HG03442 (cell line): ENCODE measurements at regions not wholly inside any gene's neighbourhood (a gene's known extent, or its start where the extent isn't known, plus 50 kb on each side); places are given as distances from the start of the nearest gene placed in this dataset.

Experiments
- ATAC-seq: cut with Tn5 transposase; IDR thresholded peaks from one replicate; pipeline ENCODE4 v1.9.1; 2021; ENCODE audit warnings: mild to moderate bottlenecking, moderate library complexity; ENCODE audit not compliant: unreplicated experiment

DNA sequence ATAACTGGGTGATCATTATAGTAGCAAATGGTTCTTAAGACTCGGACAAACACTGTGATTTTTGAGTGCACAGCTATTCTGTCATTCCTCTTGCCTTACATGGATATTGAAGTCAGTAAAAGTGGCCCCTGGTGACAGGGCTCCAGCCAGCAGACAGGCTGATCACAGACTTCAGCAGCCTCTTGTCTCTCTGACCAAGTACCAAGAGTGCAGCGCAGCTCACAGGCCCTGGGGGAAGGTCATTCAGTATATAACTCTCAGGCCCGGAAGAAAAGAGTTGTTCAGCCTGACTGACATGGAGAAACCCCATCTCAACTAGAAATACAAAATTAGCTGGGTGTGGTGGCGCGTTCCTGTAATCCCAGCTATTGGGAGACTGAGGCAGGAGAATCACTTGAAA lies 202.6 kb downstream of the HRH4 start:
- ATAC-seq, result no peak

- no peak for ATAC-seq
Observed at GRCh38 chr18:24669015-24669414, 208.6 kb downstream of the HRH4 start.

DNA sequence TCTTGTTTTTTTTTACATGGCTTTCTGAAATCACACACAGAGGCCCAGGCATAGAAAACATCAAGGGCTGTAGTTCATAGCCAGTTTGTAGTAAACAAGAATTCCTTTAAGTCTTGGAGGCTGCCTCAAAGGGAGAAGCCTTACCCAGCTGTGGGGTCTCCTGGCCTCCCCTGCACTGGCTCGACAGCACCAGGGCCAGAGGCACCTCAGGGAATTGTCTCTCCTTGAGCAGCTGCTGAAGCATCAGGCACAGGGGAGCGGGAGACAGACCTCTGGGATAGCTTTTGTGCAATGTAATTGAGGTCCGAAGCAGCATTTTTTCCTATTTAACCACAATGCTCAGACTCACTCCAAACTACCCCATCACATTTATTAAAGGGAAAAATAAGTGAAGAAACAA lies 209.1 kb downstream of the HRH4 start:
- no peak for ATAC-seq

- no peak for ATAC-seq
Observed at GRCh38 chr18:24672165-24672941, 211.9 kb downstream of the HRH4 start.

DNA sequence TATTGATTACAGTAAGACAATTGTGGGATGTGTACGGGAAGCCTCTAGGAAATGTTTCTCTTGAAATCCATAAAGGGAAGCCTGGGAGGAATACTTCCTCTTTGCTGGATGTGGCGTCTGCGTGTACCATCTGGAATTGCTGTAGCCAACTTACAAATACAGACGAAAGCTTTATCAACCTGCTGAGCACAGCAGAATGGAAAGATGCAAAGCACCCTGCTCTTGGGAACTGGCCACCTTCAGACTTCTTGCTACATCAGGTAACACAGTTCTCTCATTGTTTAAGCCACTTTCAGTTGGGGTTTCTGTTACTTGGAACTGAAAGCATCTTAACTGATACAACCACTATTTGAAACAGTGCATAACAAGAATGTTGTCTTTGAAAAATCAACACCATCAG lies 213.8 kb downstream of the HRH4 start:
- no peak for ATAC-seq

DNA sequence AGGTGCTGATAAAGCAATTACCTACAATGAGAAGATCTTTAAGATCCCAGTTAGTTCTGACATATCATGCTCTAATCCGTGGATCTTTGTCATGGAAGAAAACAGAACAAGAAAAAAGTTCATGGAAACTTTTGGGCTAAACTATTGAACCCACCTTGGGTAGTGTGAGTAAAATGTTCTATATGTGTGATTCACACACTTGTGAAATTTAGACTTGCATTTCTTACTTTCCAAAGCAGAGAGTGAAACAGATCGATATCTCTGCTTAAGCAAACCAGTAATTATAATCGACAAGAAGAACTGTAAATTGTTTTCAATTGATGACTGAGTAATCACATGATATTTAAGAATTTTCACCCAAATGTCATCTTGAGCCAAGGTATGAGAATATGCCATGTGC lies 214.2 kb downstream of the HRH4 start:
- no peak for ATAC-seq

GRCh38 chr18:24677011-24677410 lies 216.6 kb downstream of the HRH4 start:
- no peak for ATAC-seq

DNA sequence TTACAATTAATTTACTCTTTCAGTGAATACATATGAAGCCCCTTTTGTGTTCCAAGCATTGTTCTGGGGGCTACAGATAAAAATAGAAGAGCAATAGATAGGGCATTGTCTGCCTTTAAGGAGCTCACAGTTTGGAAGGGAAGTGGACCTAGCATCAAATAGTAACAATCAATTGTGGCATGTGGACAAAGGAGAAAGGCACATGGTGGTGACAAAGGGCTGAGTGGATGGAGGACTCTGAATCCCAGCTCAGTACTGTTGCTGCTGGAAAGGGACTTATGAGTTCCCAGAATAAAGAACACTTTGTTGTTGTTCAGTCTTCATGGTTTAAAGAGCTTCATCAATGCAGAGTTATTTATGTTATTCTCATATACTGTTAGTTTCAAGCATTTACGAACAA lies 217.7 kb downstream of the HRH4 start:
- no peak for ATAC-seq

- ATAC-seq, result no peak
Observed at GRCh38 chr18:24678626-24679025, 218.2 kb downstream of the HRH4 start.

- ATAC-seq, result no peak
Observed at GRCh38 chr18:24679062-24679461, 218.6 kb downstream of the HRH4 start.

DNA sequence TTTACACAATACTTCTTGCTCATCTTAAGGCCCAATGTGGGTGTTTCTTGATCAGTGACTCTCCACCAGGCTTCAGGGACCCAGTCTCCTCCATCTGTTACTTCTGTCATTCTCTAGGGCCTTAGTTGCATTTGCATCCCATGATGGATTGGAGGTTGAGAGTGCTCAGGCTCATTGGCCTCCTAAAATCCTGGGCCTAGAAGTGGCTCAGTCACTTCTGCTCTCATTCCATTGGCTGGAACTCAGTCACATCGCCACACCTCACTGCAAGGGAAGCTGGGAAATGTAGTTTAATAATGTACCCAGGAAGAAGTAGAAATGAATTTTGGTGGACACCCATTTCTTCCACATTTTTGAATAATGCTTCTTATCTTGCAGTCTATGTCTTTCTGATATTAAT lies 223.5 kb downstream of the HRH4 start:
- no peak for ATAC-seq

- ATAC-seq, result no peak
Observed at GRCh38 chr18:24685254-24685959, 225.0 kb downstream of the HRH4 start.

GRCh38 chr18:24695168-24695567 lies 234.7 kb downstream of the HRH4 start:
- ATAC-seq, result no peak

GRCh38 chr18:24702001-24702515 lies 241.6 kb downstream of the HRH4 start:
- ATAC-seq, result no peak

DNA sequence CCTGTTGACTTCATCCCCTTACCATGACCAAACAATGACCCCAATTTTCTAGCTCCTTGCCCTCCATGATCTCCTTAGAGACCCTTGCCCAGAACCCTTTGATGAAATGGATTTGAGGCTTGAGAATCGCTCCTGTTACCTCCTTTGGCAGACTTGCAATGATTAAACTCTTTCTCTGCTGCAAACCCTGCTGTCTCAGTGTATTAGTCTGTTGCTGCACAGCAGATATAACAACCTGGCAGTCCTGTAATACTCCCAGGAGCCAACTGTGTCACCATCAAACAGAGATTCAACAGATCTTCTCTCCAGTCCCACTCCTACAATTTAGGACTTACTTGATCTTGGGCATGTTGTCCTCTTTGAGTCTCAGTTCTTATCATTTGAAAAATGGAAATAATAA lies 242.9 kb downstream of the HRH4 start:
- ATAC-seq, result no peak

GRCh38 chr18:24704946-24705630 lies 244.7 kb downstream of the HRH4 start:
- ATAC-seq, result no peak

- ATAC-seq, result no peak
Observed at GRCh38 chr18:24710474-24710873, 250.0 kb downstream of the HRH4 start.

GRCh38 chr18:24719791-24720190 lies 259.4 kb downstream of the HRH4 start:
- ATAC-seq, result no peak

- no peak for ATAC-seq
Observed at GRCh38 chr18:24721388-24721787, 261.0 kb downstream of the HRH4 start.

DNA sequence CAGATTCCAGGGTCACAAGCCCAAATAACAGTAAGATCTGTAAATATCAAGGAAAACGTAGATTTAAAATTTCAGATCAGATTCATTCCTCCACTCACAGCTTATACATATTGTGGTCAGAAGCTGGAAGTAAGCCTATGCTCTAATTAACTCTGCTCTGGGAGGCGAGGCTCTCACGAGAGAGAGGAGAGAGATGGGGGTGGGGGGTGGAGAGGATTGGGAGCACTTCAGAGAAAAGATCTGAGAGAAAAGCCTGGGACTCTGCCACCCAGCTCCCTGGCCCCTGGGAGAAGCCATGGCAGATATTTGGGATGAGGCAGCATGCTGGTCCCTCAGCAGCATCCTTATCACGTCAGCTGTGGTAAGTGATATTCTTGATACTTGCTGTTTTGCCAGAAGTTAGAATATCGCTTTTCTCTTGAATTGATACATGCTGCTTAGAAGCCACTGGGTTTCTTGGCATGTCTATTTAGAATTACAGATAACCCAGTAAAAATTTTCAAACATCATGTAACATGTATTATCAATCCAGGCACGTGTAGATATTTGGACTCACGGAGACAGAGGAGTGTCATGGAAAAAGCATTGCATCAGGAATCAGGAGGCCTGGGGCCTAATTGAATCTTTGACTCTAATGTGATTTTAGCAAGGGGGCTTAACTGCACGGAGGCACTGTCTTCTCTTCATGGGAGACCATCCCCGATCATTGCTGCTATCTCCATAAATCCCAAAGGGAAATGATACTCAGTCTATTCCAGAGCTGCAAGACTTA lies 265.4 kb downstream of the HRH4 start:
- no peak for ATAC-seq
